Upper lobe of left lung (tissue), 6 donors: ENCODE measurements at regions not wholly inside any gene's neighbourhood (a gene's known extent, or its start where the extent isn't known, plus 50 kb on each side); places are given as distances from the start of the nearest gene placed in this dataset.
"Not testable (repeated sequence)": the region's sequence is repeated elsewhere in the genome, so short reads cannot be mapped to it uniquely, and the experiment has no call there.

ENCODE experiments used
- ATAC-seq, 2 donors: fragments of 200-7000 bp; cut with Tn5 transposase; one replicate each; pipeline ENCODE4 v1.9.1; 2022; ENCODE audit warnings: mild to moderate bottlenecking in 2 of 2, moderate library complexity in 2 of 2; ENCODE audit not compliant: low FRiP score in 2 of 2
- DNase-seq, 2 donors: peaks; one replicate each; pipeline ENCODE4 v3.0.0-alpha.2; 2019 to 2020
- H3K27ac ChIP-seq, 4 donors: fragments of 200-600 bp; sonication (generic); one replicate each; pipeline ENCODE4 v1.5.1; 2016 to 2019
- H3K27me3 ChIP-seq, 4 donors: fragments of 200-600 bp; sonication (generic); one replicate each; pipeline ENCODE4 v1.5.1; 2017 to 2019
- H3K36me3 ChIP-seq, 4 donors: fragments of 200-600 bp; sonication (generic); one replicate each; pipeline ENCODE4 v1.5.1; 2016 to 2019
- H3K4me1 ChIP-seq, 4 donors: fragments of 200-600 bp; sonication (generic); one replicate each; pipeline ENCODE4 v1.5.1; 2018 to 2019
- H3K4me3 ChIP-seq, 4 donors: fragments of 200-600 bp; sonication (generic); one replicate each; pipeline ENCODE4 v1.5.1; 2017 to 2019; ENCODE audit warnings: mild to moderate bottlenecking in 2 of 4, moderate library complexity in 1 of 4
- H3K9me3 ChIP-seq, 4 donors: fragments of 200-600 bp; sonication (generic); one replicate each; pipeline ENCODE4 v1.5.1; 2018 to 2019
- CTCF ChIP-seq, 6 experiments: fragments of 450-650 bp in 4 of 6; fragments of 200-600 bp in 2 of 6; sonication (generic) in 2 of 6; IDR thresholded peaks; one replicate each; pipeline ENCODE4 v1.5.1; 2016 to 2019; ENCODE audit warnings: antibody characterized with exemption in 6 of 6
- EP300 ChIP-seq, 4 donors: sonication (generic); formaldehyde crosslinking; IDR thresholded peaks; one replicate each; pipeline ENCODE4 v1.5.1; 2017; ENCODE audit warnings: antibody characterized with exemption in 4 of 4, control low read depth in 2 of 4
- POLR2A ChIP-seq, 4 donors: fragments of 450-650 bp; IDR thresholded peaks; one replicate each; pipeline ENCODE4 v1.5.1; 2016 to 2017; ENCODE audit warnings: antibody characterized with exemption in 4 of 4, mild to moderate bottlenecking in 2 of 4
- POLR2AphosphoS5 ChIP-seq, 2 donors: sonication (generic); formaldehyde crosslinking; IDR thresholded peaks; one replicate each; pipeline ENCODE4 v1.5.1; 2017; ENCODE audit warnings: antibody characterized with exemption in 2 of 2
- WGBS, 2 donors: methylation state at CpG; one replicate each; pipeline ENCODE4 v1.1.5; 2017 to 2018; 5-methylcytosine and 5-hydroxymethylcytosine counted together
- donor health status: DM: no; HTN: no; CAD: no; lungs with moderate emphysema.
- donor health status: DM: no; HTN: yes; CAD: no; lungs with severe emphysema.

GRCh38 chr12:131600160-131600532, 110.7 kb upstream of the SFSWAP start:
- Histone ChIP-seq H3K4me3 (no peak overlapping the region), H3K9me3 (no peaks in the 10 kb centered on the region), H3K27me3 (no peaks in the 10 kb centered on the region), H3K36me3 (no peaks in the 10 kb centered on the region), H3K27ac (no peak overlapping the region), H3K4me1 (peaks cover 0 to 16% (median 8%) of the 10 kb centered on the region in 4 donors)
- 85 to 86% methylated on average over 6 of the region's 6 CpGs for WGBS, 2 donors
- ATAC-seq = no peak
- TF ChIP-seq POLR2A (IDR thresholded peaks at IDR 0.05) (no peak), CTCF (IDR thresholded peaks at IDR 0.05) (no peak), POLR2AphosphoS5 (IDR thresholded peaks at IDR 0.05) (no peak), EP300 (IDR thresholded peaks at IDR 0.05) (no peak)
- no peak for DNase-seq

- not testable (repeated sequence) for H3K4me3 ChIP-seq, ATAC-seq, H3K27me3 ChIP-seq, H3K9me3 ChIP-seq, H3K36me3 ChIP-seq, DNase-seq, H3K27ac ChIP-seq
- 80% methylated on average over 1 to 5 of the region's 5 CpGs for WGBS, 2 donors
- peaks cover 0 to 17% (median 8%) of the 10 kb centered on the region in 4 donors for H3K4me1 ChIP-seq
Observed at GRCh38 chr12:131601499-131601898, 109.4 kb upstream of the SFSWAP start.

- ATAC-seq = no peak
- no peak for TF ChIP-seq POLR2AphosphoS5 (IDR thresholded peaks at IDR 0.05)
- no peak for DNase-seq
- H3K4me1 ChIP-seq = peaks cover 0 to 21% (median 8%) of the 10 kb centered on the region in 4 donors
- H3K4me3 ChIP-seq = no peak overlapping the region
- H3K36me3 ChIP-seq = no peaks in the 10 kb centered on the region
- no peaks in the 10 kb centered on the region for H3K27me3 ChIP-seq
- H3K9me3 ChIP-seq = no peaks in the 10 kb centered on the region
- WGBS, 2 donors = 77 to 79% methylated on average over 5 to 8 of the region's 8 CpGs
- no peak overlapping the region for H3K27ac ChIP-seq
Observed at GRCh38 chr12:131603106-131603938, 107.6 kb upstream of the SFSWAP start.

- Histone ChIP-seq H3K9me3 (no peaks in the 10 kb centered on the region), H3K4me1 (peaks cover 4 to 27% (median 15%) of the 10 kb centered on the region in 4 donors), H3K4me3 (no peak overlapping the region), H3K27ac (no peak overlapping the region), H3K36me3 (no peaks in the 10 kb centered on the region), H3K27me3 (no peaks in the 10 kb centered on the region)
- TF ChIP-seq POLR2AphosphoS5 (IDR thresholded peaks at IDR 0.05) (no peak), EP300 (IDR thresholded peaks at IDR 0.05) (no peak), CTCF (IDR thresholded peaks at IDR 0.05) (no peak), POLR2A (IDR thresholded peaks at IDR 0.05) (no peak)
- 19 to 22% methylated on average over 18 to 21 of the region's 21 CpGs for WGBS, 2 donors
- ATAC-seq (no peak), DNase-seq (no peak)
Observed at GRCh38 chr12:131603939-131604795, 106.7 kb upstream of the SFSWAP start.

GRCh38 chr12:131604859-131605258, 106.0 kb upstream of the SFSWAP start:
- Histone ChIP-seq H3K4me1 (peaks cover 8 to 30% (median 17%) of the 10 kb centered on the region in 4 donors), H3K36me3 (no peaks in the 10 kb centered on the region), H3K4me3 (no peak overlapping the region), H3K27ac (no peak overlapping the region), H3K9me3 (no peaks in the 10 kb centered on the region), H3K27me3 (no peaks in the 10 kb centered on the region)
- ATAC-seq (no peak), DNase-seq (no peak)
- TF ChIP-seq EP300 (IDR thresholded peaks at IDR 0.05) (no peak), POLR2A (IDR thresholded peaks at IDR 0.05) (no peak), CTCF (IDR thresholded peaks at IDR 0.05) (no peak), POLR2AphosphoS5 (IDR thresholded peaks at IDR 0.05) (no peak)
- 45 to 57% methylated on average over 6 of the region's 6 CpGs for WGBS, 2 donors
